Peyer's patch (tissue), 4 donors: ENCODE measurements at regions not wholly inside any gene's neighbourhood (a gene's known extent, or its start where the extent isn't known, plus 50 kb on each side); places are given as distances from the start of the nearest gene placed in this dataset.

Source experiments
- CTCF ChIP-seq, 6 experiments: fragments of 450-650 bp in 4 of 6; fragments of 200-600 bp in 2 of 6; sonication (generic) in 1 of 6; IDR thresholded peaks; one replicate each; pipeline ENCODE4 v1.5.1; 2017 to 2019; ENCODE audit warnings: antibody characterized with exemption in 6 of 6, mild to moderate bottlenecking in 3 of 6, moderate library complexity in 1 of 6
- POLR2A ChIP-seq, 2 donors: fragments of 450-650 bp; IDR thresholded peaks; one replicate each; pipeline ENCODE4 v1.5.1; 2017; ENCODE audit warnings: antibody characterized with exemption in 2 of 2, mild to moderate bottlenecking in 2 of 2, moderate library complexity in 2 of 2

GRCh38 chr3:1717524-1717923 is 381.1 kb upstream of the CNTN4 start:
- no peak for TF ChIP-seq CTCF (IDR thresholded peaks at IDR 0.05)
- no peak for TF ChIP-seq POLR2A (IDR thresholded peaks at IDR 0.05)
